ENCODE measurements at regions not wholly inside any gene's neighbourhood (a gene's known extent, or its start where the extent isn't known, plus 50 kb on each side); places are given as distances from the start of the nearest gene placed in this dataset.

DNA sequence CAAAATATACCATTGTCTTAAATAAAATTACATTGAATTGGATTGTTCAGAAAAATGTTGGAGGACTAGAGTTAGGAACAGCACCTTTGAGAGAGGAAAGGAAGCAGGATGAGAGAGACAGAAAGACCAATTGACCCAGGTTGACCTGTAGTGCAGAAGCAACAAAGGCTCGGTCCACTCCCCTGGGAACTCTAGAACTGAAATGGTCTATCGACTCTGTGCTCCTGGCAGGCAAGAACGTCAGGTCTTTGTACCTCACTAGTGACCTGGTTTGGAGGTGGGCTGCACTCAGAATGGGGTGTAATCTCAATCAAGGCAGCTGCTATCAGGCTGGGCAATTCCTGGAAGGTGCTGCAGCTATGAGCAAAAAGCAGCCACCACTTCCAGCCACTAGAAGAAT lies 110.8 kb downstream of the FAM174A start:
- Histone ChIP-seq H3K79me2 (ENCODE audit: low read depth) (no peaks in the 10 kb centered on the region), H3K27me3 (peaks cover 41% of the 10 kb centered on the region), H3K36me3 (no peaks in the 10 kb centered on the region), H3K4me2 (no peak overlapping the region), H3K4me1 (peaks cover 25% of the 10 kb centered on the region), H3K4me3 (no peak overlapping the region), H4K20me1 (ENCODE audit: low read depth) (no peaks in the 10 kb centered on the region), H3F3A (ENCODE audit: low read depth) (no peaks in the 10 kb centered on the region), H2AFZ (replicated peaks) (no peak overlapping the region), H3K9ac (no peak overlapping the region), H3K27ac (no peak overlapping the region), H3K9me3 (ENCODE audit: low read depth) (no peaks in the 10 kb centered on the region)
- Mint-ChIP-seq H3K36me3 (no peaks in the 10 kb centered on the region), H3K4me3 (no peak overlapping the region), H3K27me3 (ENCODE audit: insufficient read depth, low read depth) (peaks cover 3% of the 10 kb centered on the region), H3K4me1 (peaks cover 49% of the 10 kb centered on the region), H3K27ac (no peak overlapping the region), H3K9me3 (no peaks in the 10 kb centered on the region)
- no peak for DNase-seq (ENCODE audit: low spot score)
- TF ChIP-seq, protein P1, sequence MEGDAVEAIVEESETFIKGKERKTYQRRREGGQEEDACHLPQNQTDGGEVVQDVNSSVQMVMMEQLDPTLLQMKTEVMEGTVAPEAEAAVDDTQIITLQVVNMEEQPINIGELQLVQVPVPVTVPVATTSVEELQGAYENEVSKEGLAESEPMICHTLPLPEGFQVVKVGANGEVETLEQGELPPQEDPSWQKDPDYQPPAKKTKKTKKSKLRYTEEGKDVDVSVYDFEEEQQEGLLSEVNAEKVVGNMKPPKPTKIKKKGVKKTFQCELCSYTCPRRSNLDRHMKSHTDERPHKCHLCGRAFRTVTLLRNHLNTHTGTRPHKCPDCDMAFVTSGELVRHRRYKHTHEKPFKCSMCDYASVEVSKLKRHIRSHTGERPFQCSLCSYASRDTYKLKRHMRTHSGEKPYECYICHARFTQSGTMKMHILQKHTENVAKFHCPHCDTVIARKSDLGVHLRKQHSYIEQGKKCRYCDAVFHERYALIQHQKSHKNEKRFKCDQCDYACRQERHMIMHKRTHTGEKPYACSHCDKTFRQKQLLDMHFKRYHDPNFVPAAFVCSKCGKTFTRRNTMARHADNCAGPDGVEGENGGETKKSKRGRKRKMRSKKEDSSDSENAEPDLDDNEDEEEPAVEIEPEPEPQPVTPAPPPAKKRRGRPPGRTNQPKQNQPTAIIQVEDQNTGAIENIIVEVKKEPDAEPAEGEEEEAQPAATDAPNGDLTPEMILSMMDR (IDR thresholded peaks at IDR 0.05), result no peak
- TF ChIP-seq EZH2 (IDR thresholded peaks at IDR 0.05), result no peak
- TF ChIP-seq EZH2phosphoT487 (IDR thresholded peaks at IDR 0.05), result no peak

DNA sequence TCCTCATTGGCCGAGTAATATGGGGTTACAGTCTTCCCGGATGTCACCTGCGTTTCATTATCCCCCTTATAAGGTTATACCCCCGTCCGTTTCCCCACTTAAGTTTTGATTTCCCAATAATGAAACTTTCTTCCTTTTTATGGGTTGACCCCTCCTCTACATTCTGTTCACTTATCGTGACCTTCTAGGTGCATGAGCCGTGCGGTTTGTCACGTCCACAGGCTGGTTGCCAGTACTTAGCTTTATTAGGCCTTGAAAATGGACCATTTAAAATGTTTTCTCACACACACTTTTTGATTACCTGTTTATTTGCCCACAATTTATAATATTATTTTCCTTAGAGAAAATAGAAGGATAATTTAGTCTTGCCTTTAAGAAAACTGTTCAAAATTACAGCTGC lies 111.5 kb downstream of the FAM174A start:
- H3K4me1 Mint-ChIP-seq, result peaks cover 49% of the 10 kb centered on the region
- no peak overlapping the region for H3K27ac ChIP-seq
- DNase-seq (ENCODE audit: low spot score), result no peak
- H3K27me3 ChIP-seq, result peaks cover 34% of the 10 kb centered on the region
- H3K27ac Mint-ChIP-seq, result peak overlapping the region; percentile 80
- peaks cover 3% of the 10 kb centered on the region for H3K27me3 Mint-ChIP-seq (ENCODE audit: insufficient read depth, low read depth)
- no peak overlapping the region for H3K4me2 ChIP-seq
- H3K4me3 ChIP-seq, result no peak overlapping the region
- H3K79me2 ChIP-seq (ENCODE audit: low read depth), result no peaks in the 10 kb centered on the region
- no peak overlapping the region for H3K4me3 Mint-ChIP-seq
- H3K4me1 ChIP-seq, result peaks cover 25% of the 10 kb centered on the region
- no peaks in the 10 kb centered on the region for H4K20me1 ChIP-seq (ENCODE audit: low read depth)
- no peaks in the 10 kb centered on the region for H3K9me3 Mint-ChIP-seq
- H2AFZ ChIP-seq (replicated peaks), result no peak overlapping the region
- H3K36me3 Mint-ChIP-seq, result no peaks in the 10 kb centered on the region
- H3K9ac ChIP-seq, result no peak overlapping the region
- TF ChIP-seq EZH2 (IDR thresholded peaks at IDR 0.05) (no peak), EZH2phosphoT487 (IDR thresholded peaks at IDR 0.05) (no peak)
- TF ChIP-seq, protein P1 (IDR thresholded peaks at IDR 0.05), result no peak
- no peaks in the 10 kb centered on the region for H3F3A ChIP-seq (ENCODE audit: low read depth)
- no peaks in the 10 kb centered on the region for H3K9me3 ChIP-seq (ENCODE audit: low read depth)
- H3K36me3 ChIP-seq, result no peaks in the 10 kb centered on the region

DNA sequence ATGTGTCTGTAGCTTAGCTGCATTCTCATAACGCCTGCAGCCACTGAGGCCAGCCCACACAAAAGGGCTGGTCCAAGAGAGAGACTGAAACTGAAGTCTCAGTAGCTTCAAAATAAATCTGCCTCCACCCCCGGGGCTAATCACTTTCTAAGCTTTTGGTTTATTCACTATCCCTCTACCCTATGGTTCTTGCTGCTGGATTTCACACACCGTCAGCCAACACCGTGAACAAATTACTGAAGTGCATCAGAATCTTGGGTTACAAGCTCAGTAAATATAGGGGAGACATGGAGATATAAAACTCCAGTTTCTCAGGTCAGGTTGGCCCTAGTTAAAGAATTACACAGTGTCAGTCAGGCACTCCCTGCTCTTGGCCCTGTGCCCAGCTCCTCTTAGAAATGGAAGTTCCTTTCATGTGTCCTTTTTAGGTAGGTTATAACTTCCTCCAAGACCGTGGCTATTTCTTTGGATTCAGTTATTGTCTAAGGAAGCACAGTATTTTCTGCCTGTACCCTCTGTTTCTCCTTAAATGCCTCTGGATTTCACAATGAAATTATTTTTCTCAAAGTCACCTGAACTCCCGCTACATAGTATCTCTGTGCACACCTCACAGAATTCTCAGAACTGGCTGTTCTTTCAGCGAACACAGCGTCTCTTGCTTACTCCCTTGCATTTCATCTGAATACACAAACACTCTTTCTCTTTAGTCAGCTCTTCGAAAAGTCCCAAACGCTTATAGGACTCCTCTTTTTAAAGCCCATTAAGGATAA lies 112.5 kb downstream of the FAM174A start:
- TF ChIP-seq EZH2phosphoT487 (IDR thresholded peaks at IDR 0.05), result peak; percentile 61
- TF ChIP-seq, protein P1 (IDR thresholded peaks at IDR 0.05), result no peak
- H3K9ac ChIP-seq, result no peak overlapping the region
- H2AFZ ChIP-seq (replicated peaks), result no peak overlapping the region
- H3K4me1 Mint-ChIP-seq, result peaks cover 46% of the 10 kb centered on the region
- H3K27ac Mint-ChIP-seq, result peak overlapping the region; percentile 20
- DNase-seq (ENCODE audit: low spot score), result peak; percentile 46
- H3K4me3 Mint-ChIP-seq, result no peak overlapping the region
- H3K4me1 ChIP-seq, result peaks cover 25% of the 10 kb centered on the region
- peaks cover 24% of the 10 kb centered on the region for H3K27me3 ChIP-seq
- no peaks in the 10 kb centered on the region for H4K20me1 ChIP-seq (ENCODE audit: low read depth)
- no peak overlapping the region for H3K4me3 ChIP-seq
- no peak overlapping the region for H3K27ac ChIP-seq
- H3K9me3 Mint-ChIP-seq, result no peaks in the 10 kb centered on the region
- H3K9me3 ChIP-seq (ENCODE audit: low read depth), result no peaks in the 10 kb centered on the region
- no peaks in the 10 kb centered on the region for H3F3A ChIP-seq (ENCODE audit: low read depth)
- H3K27me3 Mint-ChIP-seq (ENCODE audit: insufficient read depth, low read depth), result peaks cover 3% of the 10 kb centered on the region
- no peaks in the 10 kb centered on the region for H3K36me3 ChIP-seq
- H3K36me3 Mint-ChIP-seq, result no peaks in the 10 kb centered on the region
- H3K79me2 ChIP-seq (ENCODE audit: low read depth), result no peaks in the 10 kb centered on the region
- H3K4me2 ChIP-seq, result peak overlapping the region; percentile 30

Measured in neural progenitor cell (in vitro differentiated cells).